Stomach (tissue), 8 donors: ENCODE measurements at regions not wholly inside any gene's neighbourhood (a gene's known extent, or its start where the extent isn't known, plus 50 kb on each side); places are given as distances from the start of the nearest gene placed in this dataset.

Experiments used
- DNase-seq, 2 donors: peaks; one replicate each; pipeline versions ENCODE4 v3.0.0 to v3.0.0-alpha.2; 2013 to 2019
- H3K27ac ChIP-seq, 5 donors: fragments of 200-600 bp in 4 of 5; sonication (generic) in 4 of 5; one replicate each; pipeline ENCODE4 v1.5.1; 2013 to 2019; ENCODE audit warnings: mild to moderate bottlenecking in 1 of 5, moderate library complexity in 1 of 5
- H3K27me3 ChIP-seq, 3 donors: fragments of 200-600 bp; sonication (generic); one replicate each; pipeline ENCODE4 v1.5.1; 2017 to 2019; ENCODE audit warnings: mixed run types in 1 of 3
- H3K36me3 ChIP-seq, 4 donors: fragments of 200-600 bp; sonication (generic); 1 replicate in 3 of 4; 2 replicates in 1 of 4; pipeline ENCODE4 v1.5.1; 2016 to 2019
- H3K4me1 ChIP-seq, 4 donors: fragments of 200-600 bp; sonication (generic); one replicate each; pipeline ENCODE4 v1.5.1; 2016 to 2019
- H3K4me3 ChIP-seq, 4 donors: fragments of 200-600 bp; sonication (generic) in 3 of 4; one replicate each; pipeline ENCODE4 v1.5.1; 2016 to 2019; ENCODE audit warnings: mild to moderate bottlenecking in 1 of 4
- H3K9me3 ChIP-seq, 4 donors: fragments of 200-600 bp; sonication (generic); one replicate each; pipeline ENCODE4 v1.5.1; 2016 to 2019
- CTCF ChIP-seq, 7 experiments: fragments of 450-650 bp in 4 of 7; fragments of 200-600 bp in 3 of 7; sonication (generic) in 3 of 7; IDR thresholded peaks; one replicate each; pipeline ENCODE4 v1.5.1; 2016 to 2019; ENCODE audit warnings: antibody characterized with exemption in 7 of 7, control low read depth in 2 of 7, mild to moderate bottlenecking in 1 of 7
- EP300 ChIP-seq: sonication (generic); formaldehyde crosslinking; IDR thresholded peaks from one replicate; pipeline ENCODE4 v1.6.1; 2017; ENCODE audit warnings: antibody characterized with exemption
- POLR2A ChIP-seq, 4 donors: fragments of 450-650 bp; IDR thresholded peaks; one replicate each; pipeline ENCODE4 v1.6.1; 2016; ENCODE audit warnings: antibody characterized with exemption in 4 of 4, control low read depth in 2 of 4, mild to moderate bottlenecking in 1 of 4, moderate library complexity in 1 of 4
- POLR2AphosphoS5 ChIP-seq, 3 donors: sonication (generic); formaldehyde crosslinking; IDR thresholded peaks; one replicate each; pipeline ENCODE4 v1.6.1; 2016; ENCODE audit warnings: antibody characterized with exemption in 3 of 3
- WGBS, 5 donors: extraction: QIAGEN DNeasy Blood & Tissue Kit in 3 of 5; methylation state at CpG; one replicate each; pipeline versions ENCODE4 v1.1.5 to v1.1.7; 2013 to 2018; 5-methylcytosine and 5-hydroxymethylcytosine counted together
- intact Hi-C: fragments of 100-400 bp; cut with DNase I; formaldehyde crosslinking; loops from one replicate; pipeline ENCODE4 v1.15.1; 2023; ENCODE audit warnings: low total_unique reads
- donor health status: healthy with polysubstance abuse.
- donor health status: Bipolar disorder and iron deficiency.
- donor health status: healthy.

- no peak for DNase-seq
- Histone ChIP-seq H3K27me3 (no peaks in the 10 kb centered on the region), H3K4me1 (no peaks in the 10 kb centered on the region), H3K4me3 (no peak overlapping the region), H3K9me3 (no peaks in the 10 kb centered on the region), H3K27ac (no peak overlapping the region), H3K36me3 (no peaks in the 10 kb centered on the region)
- intact Hi-C loops = no loop called here
- 69 to 84% (median 81%) methylated on average over 7 of the region's 7 CpGs for WGBS, 5 donors
- TF ChIP-seq POLR2AphosphoS5 (IDR thresholded peaks at IDR 0.05) (no peak), EP300 (no peak), CTCF (IDR thresholded peaks at IDR 0.05) (no peak), POLR2A (IDR thresholded peaks at IDR 0.05) (no peak)
Measured at GRCh38 chr6:105833959-105834947, 251.9 kb upstream of the PRDM1 start.

- Histone ChIP-seq H3K4me3 (no peak overlapping the region), H3K27me3 (no peaks in the 10 kb centered on the region), H3K36me3 (no peaks in the 10 kb centered on the region), H3K27ac (peak overlapping the region in 1 of 5 donors; percentile 7), H3K9me3 (no peaks in the 10 kb centered on the region), H3K4me1 (no peaks in the 10 kb centered on the region)
- no peak for TF ChIP-seq EP300
- TF ChIP-seq POLR2AphosphoS5 (IDR thresholded peaks at IDR 0.05) = no peak
- no peak for TF ChIP-seq POLR2A (IDR thresholded peaks at IDR 0.05)
- no peak for TF ChIP-seq CTCF (IDR thresholded peaks at IDR 0.05)
- 83 to 92% (median 87%) methylated on average over 5 of the region's 5 CpGs for WGBS, 5 donors
- DNase-seq = no peak
- intact Hi-C loops = no loop called here
Measured at GRCh38 chr6:105832313-105832761, 253.8 kb upstream of the PRDM1 start.

- 85 to 89% (median 89%) methylated on average over 5 of the region's 5 CpGs for WGBS, 5 donors
- TF ChIP-seq POLR2AphosphoS5 (IDR thresholded peaks at IDR 0.05) (no peak), POLR2A (IDR thresholded peaks at IDR 0.05) (no peak), EP300 (no peak), CTCF (IDR thresholded peaks at IDR 0.05) (no peak)
- Histone ChIP-seq H3K9me3 (peaks cover 0 to 5% (median 0%) of the 10 kb centered on the region in 4 donors), H3K27me3 (no peaks in the 10 kb centered on the region), H3K27ac (no peak overlapping the region), H3K4me1 (no peaks in the 10 kb centered on the region), H3K4me3 (no peak overlapping the region), H3K36me3 (no peaks in the 10 kb centered on the region)
- no peak for DNase-seq
- intact Hi-C loops = no loop called here
Measured at GRCh38 chr6:105831311-105832097, 254.6 kb upstream of the PRDM1 start.

- Histone ChIP-seq H3K36me3 (no peaks in the 10 kb centered on the region), H3K4me1 (no peaks in the 10 kb centered on the region), H3K4me3 (no peak overlapping the region), H3K27ac (no peak overlapping the region), H3K27me3 (no peaks in the 10 kb centered on the region), H3K9me3 (peaks cover 0 to 9% (median 0%) of the 10 kb centered on the region in 4 donors)
- no peak for DNase-seq
- intact Hi-C loops = no loop called here
- TF ChIP-seq CTCF (IDR thresholded peaks at IDR 0.05) (no peak), POLR2A (IDR thresholded peaks at IDR 0.05) (no peak), POLR2AphosphoS5 (IDR thresholded peaks at IDR 0.05) (no peak), EP300 (no peak)
- 59 to 80% (median 68%) methylated on average over 1 of the region's 1 CpG for WGBS, 5 donors
Measured at GRCh38 chr6:105825210-105825609, 260.9 kb upstream of the PRDM1 start.
